Endothelial cell of umbilical vein (primary cell): ENCODE measurements at regions not wholly inside any gene's neighbourhood (a gene's known extent, or its start where the extent isn't known, plus 50 kb on each side); places are given as distances from the start of the nearest gene placed in this dataset.

Experiments used
- EZH2 ChIP-seq: IDR thresholded peaks from 2 replicates; pipeline ENCODE4 v1.6.1; 2012; ENCODE audit warnings: borderline replicate concordance, low read depth, mild to moderate bottlenecking, moderate library complexity, low read length, inconsistent platforms; ENCODE audit not compliant: severe bottlenecking
- POLR2A ChIP-seq: IDR thresholded peaks from 2 replicates; pipeline ENCODE4 v1.6.1; 2012; ENCODE audit warnings: low read depth, mild to moderate bottlenecking, control low read depth, low read length
- TF ChIP-seq, protein P1 (sequence below), 2 donors: IDR thresholded peaks; 1 replicate in 1 of 2; 2 replicates in 1 of 2; pipeline ENCODE4 v1.5.1; 2011; ENCODE audit warnings: low read length in 2 of 2, mild to moderate bottlenecking in 2 of 2, moderate library complexity in 2 of 2, control low read depth in 1 of 2, inconsistent platforms in 1 of 2, low read depth in 1 of 2; ENCODE audit not compliant: insufficient read depth in 1 of 2; ENCODE audit errors: extremely low read depth in 1 of 2

DNA sequence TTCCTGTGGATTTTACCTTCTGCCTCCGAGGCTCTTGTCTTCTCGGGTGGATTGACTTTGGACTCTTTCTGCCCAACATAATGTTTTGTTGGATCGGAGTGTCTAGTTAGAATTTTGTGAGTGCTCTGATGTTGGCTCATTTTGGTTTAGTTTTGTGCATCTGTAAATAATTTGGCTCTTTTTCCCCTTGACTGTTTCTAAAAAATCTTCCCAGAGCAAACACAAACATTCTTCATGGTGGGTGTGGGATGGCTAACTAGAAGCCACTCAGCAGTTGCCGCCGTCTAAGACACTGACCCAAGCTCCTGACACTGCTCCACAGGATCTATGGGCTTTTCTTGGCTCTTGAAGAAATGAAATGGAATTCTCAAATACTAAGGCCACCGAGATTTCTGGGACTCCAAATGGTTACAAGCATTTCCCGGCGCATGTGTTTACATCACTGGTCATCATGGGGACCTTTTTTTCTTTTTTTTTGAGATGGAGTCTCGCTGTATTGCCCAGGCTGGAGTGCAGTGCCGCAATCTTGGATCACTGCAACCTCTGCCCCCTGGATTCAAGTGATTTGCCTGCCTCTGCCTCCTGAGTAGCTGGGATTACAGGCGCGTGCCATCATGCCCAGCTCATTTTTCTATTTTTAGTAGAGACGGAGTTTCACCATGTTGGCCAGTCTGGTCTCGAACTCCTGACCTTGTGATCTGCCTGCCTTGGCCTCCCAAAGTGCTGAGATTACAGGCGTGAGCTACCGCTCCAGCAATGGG, 92.0 kb upstream of the FRMD1 start:
- TF ChIP-seq POLR2A, result no peak
- TF ChIP-seq, protein P1, sequence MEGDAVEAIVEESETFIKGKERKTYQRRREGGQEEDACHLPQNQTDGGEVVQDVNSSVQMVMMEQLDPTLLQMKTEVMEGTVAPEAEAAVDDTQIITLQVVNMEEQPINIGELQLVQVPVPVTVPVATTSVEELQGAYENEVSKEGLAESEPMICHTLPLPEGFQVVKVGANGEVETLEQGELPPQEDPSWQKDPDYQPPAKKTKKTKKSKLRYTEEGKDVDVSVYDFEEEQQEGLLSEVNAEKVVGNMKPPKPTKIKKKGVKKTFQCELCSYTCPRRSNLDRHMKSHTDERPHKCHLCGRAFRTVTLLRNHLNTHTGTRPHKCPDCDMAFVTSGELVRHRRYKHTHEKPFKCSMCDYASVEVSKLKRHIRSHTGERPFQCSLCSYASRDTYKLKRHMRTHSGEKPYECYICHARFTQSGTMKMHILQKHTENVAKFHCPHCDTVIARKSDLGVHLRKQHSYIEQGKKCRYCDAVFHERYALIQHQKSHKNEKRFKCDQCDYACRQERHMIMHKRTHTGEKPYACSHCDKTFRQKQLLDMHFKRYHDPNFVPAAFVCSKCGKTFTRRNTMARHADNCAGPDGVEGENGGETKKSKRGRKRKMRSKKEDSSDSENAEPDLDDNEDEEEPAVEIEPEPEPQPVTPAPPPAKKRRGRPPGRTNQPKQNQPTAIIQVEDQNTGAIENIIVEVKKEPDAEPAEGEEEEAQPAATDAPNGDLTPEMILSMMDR (IDR thresholded peaks at IDR 0.05; ENCODE audit: extremely low read depth in 1 of 2, insufficient read depth in 1 of 2, low read depth in 1 of 2, low read length in 2 of 2), result no peak
- TF ChIP-seq EZH2, result no peak
